Esophagus muscularis mucosa (tissue), 4 donors: ENCODE measurements at regions not wholly inside any gene's neighbourhood (a gene's known extent, or its start where the extent isn't known, plus 50 kb on each side); places are given as distances from the start of the nearest gene placed in this dataset.
"Not testable (repeated sequence)": the region's sequence is repeated elsewhere in the genome, so short reads cannot be mapped to it uniquely, and the experiment has no call there.

Source experiments
- DNase-seq: peaks from one replicate; pipeline ENCODE4 v3.0.0-alpha.2; 2017; ENCODE audit errors: extremely low spot score
- H3K27ac ChIP-seq, 4 donors: fragments of 200-600 bp; sonication (generic); replicated peaks in 1 of 4; 1 replicate in 3 of 4; 2 replicates in 1 of 4; pipeline ENCODE4 v1.5.1; 2016 to 2019; ENCODE audit warnings: mild to moderate bottlenecking in 1 of 4
- H3K27me3 ChIP-seq, 4 donors: fragments of 200-600 bp; sonication (generic); one replicate each; pipeline versions ENCODE4 v1.5.1 to v1.6.0; 2016 to 2019
- H3K36me3 ChIP-seq, 4 donors: fragments of 200-600 bp; sonication (generic); one replicate each; pipeline ENCODE4 v1.5.1; 2016 to 2019
- H3K4me1 ChIP-seq, 4 donors: fragments of 200-600 bp; sonication (generic); one replicate each; pipeline ENCODE4 v1.5.1; 2016 to 2019
- H3K4me3 ChIP-seq, 4 donors: fragments of 200-600 bp; sonication (generic); 1 replicate in 2 of 4; 2 replicates in 2 of 4; pipeline ENCODE4 v1.5.1; 2016 to 2019; ENCODE audit warnings: mild to moderate bottlenecking in 4 of 4, moderate library complexity in 1 of 4
- H3K9me3 ChIP-seq, 4 donors: fragments of 200-600 bp; sonication (generic); 1 replicate in 3 of 4; 2 replicates in 1 of 4; pipeline ENCODE4 v1.5.1; 2016 to 2019
- CTCF ChIP-seq, 3 experiments: fragments of 200-600 bp in 2 of 3; fragments of 450-650 bp in 1 of 3; sonication (generic) in 2 of 3; IDR thresholded peaks; one replicate each; pipeline ENCODE4 v1.5.1; 2017 to 2019; ENCODE audit warnings: antibody characterized with exemption in 3 of 3, mild to moderate bottlenecking in 2 of 3, moderate library complexity in 1 of 3
- EP300 ChIP-seq: sonication (generic); formaldehyde crosslinking; IDR thresholded peaks from one replicate; pipeline ENCODE4 v1.6.1; 2017; ENCODE audit warnings: antibody characterized with exemption
- POLR2A ChIP-seq: fragments of 450-650 bp; IDR thresholded peaks from one replicate; pipeline ENCODE4 v1.6.1; 2017; ENCODE audit warnings: antibody characterized with exemption, moderate library complexity, mild to moderate bottlenecking, low read depth
- POLR2AphosphoS5 ChIP-seq, 2 donors: sonication (generic); formaldehyde crosslinking; IDR thresholded peaks; one replicate each; pipeline ENCODE4 v1.6.1; 2017; ENCODE audit warnings: antibody characterized with exemption in 2 of 2
- WGBS: methylation state at CpG from one replicate; pipeline ENCODE4 v1.1.5; 2018; 5-methylcytosine and 5-hydroxymethylcytosine counted together
- intact Hi-C: fragments of 100-400 bp; cut with DNase I; formaldehyde crosslinking; loops from one replicate; pipeline ENCODE4 v1.15.1; 2023

DNA sequence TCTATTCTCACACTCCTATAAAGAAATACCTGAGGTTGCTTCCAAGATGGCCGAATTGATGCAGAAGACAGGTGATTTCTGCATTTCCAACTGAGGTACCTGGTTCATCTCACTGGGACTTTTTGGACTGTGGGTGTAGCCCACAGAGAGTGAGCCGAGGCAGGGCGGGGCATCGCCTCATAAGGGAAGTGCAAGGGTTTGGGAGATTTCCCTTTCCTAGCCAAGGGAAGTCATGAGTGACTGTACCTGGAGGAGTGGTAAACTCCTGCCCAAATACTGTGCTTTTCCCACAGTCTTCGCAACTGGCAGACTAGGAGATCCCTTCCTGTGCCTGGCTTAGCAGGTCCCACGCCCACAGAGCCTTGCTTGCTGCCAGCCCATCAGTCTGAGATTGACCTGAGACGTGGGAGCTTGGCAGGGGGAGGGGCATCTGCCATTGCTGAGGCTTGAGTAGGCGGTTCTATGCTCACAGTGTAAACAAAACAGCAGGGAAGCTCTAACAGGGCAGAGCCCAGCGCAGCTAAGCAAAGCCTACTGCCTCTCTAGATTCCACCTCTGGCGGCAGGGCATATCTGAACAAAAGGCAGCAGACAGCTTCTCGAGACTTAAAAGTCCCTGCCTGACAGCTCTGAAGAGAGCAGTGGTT lies 152.2 kb downstream of the ARL4A start:
- Histone ChIP-seq H3K27me3 (no peaks in the 10 kb centered on the region), H3K9me3 (peaks cover 0 to 8% (median 2%) of the 10 kb centered on the region in 4 donors), H3K4me1 (no peaks in the 10 kb centered on the region), H3K36me3 (no peaks in the 10 kb centered on the region), H3K27ac (no peak overlapping the region), H3K4me3 (no peak overlapping the region)
- WGBS, result 69% methylated on average over 11 of the region's 11 CpGs
- DNase-seq, result no peak
- TF ChIP-seq CTCF (IDR thresholded peaks at IDR 0.05) (no peak), POLR2A (no peak), EP300 (no peak), POLR2AphosphoS5 (IDR thresholded peaks at IDR 0.05) (no peak)
- intact Hi-C loops, result no loop called here

- peaks cover 0 to 35% (median 17%) of the 10 kb centered on the region in 4 donors for H3K9me3 ChIP-seq
- H3K36me3 ChIP-seq, intact Hi-C loops, H3K4me1 ChIP-seq, H3K27me3 ChIP-seq, H3K4me3 ChIP-seq, DNase-seq, H3K27ac ChIP-seq: not testable (repeated sequence)
Observed at GRCh38 chr7:12844732-12845131, 157.3 kb downstream of the ARL4A start.

GRCh38 chr7:12847001-12847400 lies 159.6 kb downstream of the ARL4A start:
- WGBS, result 80% methylated on average over 1 of the region's 1 CpG
- Histone ChIP-seq H3K27me3 (no peaks in the 10 kb centered on the region), H3K9me3 (peaks cover 0 to 35% (median 17%) of the 10 kb centered on the region in 4 donors), H3K4me1 (no peaks in the 10 kb centered on the region), H3K36me3 (no peaks in the 10 kb centered on the region), H3K4me3 (no peak overlapping the region), H3K27ac (no peak overlapping the region)
- TF ChIP-seq EP300 (no peak), POLR2A (no peak), CTCF (IDR thresholded peaks at IDR 0.05) (no peak), POLR2AphosphoS5 (IDR thresholded peaks at IDR 0.05) (no peak)
- intact Hi-C loops, result no loop called here
- no peak for DNase-seq

DNA sequence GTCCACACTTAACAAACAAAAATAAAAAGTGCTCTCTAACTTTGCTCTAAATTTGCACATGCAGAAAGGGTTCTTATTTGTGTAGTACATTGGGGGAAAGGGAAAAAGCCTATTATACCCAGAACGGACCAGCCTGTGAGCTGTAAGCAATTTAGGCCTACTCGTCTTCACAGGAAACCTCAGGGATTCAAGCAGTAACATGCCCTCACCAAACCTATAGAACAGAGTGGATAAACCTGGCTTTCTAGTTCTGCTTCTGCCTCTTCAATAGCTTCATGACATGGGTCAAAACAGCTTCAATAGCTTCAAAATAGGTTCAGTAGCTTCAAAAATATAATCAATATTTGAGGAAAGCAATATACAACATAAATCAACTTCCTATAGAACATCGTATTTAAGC lies 163.7 kb downstream of the ARL4A start:
- no peaks in the 10 kb centered on the region for H3K27me3 ChIP-seq
- no peaks in the 10 kb centered on the region for H3K36me3 ChIP-seq
- DNase-seq, result no peak
- 91% methylated on average over 3 of the region's 3 CpGs for WGBS
- H3K9me3 ChIP-seq, result peaks cover 0 to 20% (median 11%) of the 10 kb centered on the region in 4 donors
- intact Hi-C loops, result no loop called here
- no peak overlapping the region for H3K4me3 ChIP-seq
- TF ChIP-seq CTCF (IDR thresholded peaks at IDR 0.05), result no peak
- no peaks in the 10 kb centered on the region for H3K4me1 ChIP-seq
- no peak overlapping the region for H3K27ac ChIP-seq

DNA sequence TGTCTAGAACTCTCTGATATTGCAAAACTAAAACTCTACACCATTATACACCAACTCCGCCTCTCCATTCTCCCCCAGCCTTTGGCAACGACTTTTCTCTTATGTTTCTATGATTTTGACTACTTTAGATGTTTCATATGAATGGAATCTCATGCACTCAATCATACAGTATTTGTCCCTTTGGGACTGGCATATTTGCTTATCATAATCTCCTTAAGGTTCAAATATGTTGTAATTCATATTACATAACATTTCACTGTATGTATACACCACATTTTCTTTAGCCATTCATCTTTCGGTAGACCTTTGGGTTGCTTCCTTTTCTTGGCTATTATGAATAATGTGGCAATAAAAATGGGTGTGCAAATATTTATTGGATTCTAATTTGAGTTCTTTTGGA lies 164.4 kb downstream of the ARL4A start:
- no peak for TF ChIP-seq CTCF (IDR thresholded peaks at IDR 0.05)
- no peak for TF ChIP-seq POLR2A
- no peak for TF ChIP-seq POLR2AphosphoS5 (IDR thresholded peaks at IDR 0.05)
- no peak for TF ChIP-seq EP300
- peaks cover 0 to 13% (median 4%) of the 10 kb centered on the region in 4 donors for H3K9me3 ChIP-seq
- intact Hi-C loops, result no loop called here
- no peaks in the 10 kb centered on the region for H3K27me3 ChIP-seq
- no peak overlapping the region for H3K4me3 ChIP-seq
- no peak overlapping the region for H3K27ac ChIP-seq
- no peaks in the 10 kb centered on the region for H3K4me1 ChIP-seq
- DNase-seq, result no peak
- 86% methylated on average over 3 of the region's 3 CpGs for WGBS
- no peaks in the 10 kb centered on the region for H3K36me3 ChIP-seq
